ENCODE measurements at regions not wholly inside any gene's neighbourhood (a gene's known extent, or its start where the extent isn't known, plus 50 kb on each side); places are given as distances from the start of the nearest gene placed in this dataset.
"Not testable (repeated sequence)": the region's sequence is repeated elsewhere in the genome, so short reads cannot be mapped to it uniquely, and the experiment has no call there.

DNA sequence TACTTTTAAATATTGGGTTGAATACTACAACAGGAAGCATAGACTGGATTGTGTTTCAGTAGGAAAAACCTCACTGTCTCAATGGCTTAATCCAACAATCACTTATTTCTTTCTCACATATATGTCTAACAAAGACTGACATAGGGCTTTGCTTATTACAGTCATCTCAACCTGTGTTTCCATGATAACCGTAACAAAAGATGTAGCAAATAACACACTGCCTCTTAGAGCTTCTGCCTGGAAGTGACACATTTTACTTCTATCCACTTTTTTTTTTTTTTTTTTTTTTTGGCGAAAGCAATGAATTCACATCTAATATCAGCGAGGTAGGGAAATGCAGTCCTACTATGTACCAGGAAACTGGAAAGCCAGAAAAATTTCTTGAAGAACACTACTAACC is 204.9 kb upstream of the CDKN2B start:
- TF ChIP-seq Cebpa-rat (IDR thresholded peaks at IDR 0.05): no peak
- Histone ChIP-seq H3K27me3 (peaks cover 0 to 4% (median 0%) of the 10 kb centered on the region in 11 experiments; a peak in 1 of 22 replicates), H3K9ac (no peak overlapping the region), H3K4me3 (no peak overlapping the region), H3K36me3 (no peaks in the 10 kb centered on the region), H3K27ac (no peak overlapping the region), H3K9me3 (replicated peaks in 1 of 11) (no peaks in the 10 kb centered on the region), H4K20me1 (no peaks in the 10 kb centered on the region), H3K4me2 (peak overlapping the region in 3 of 11 experiments; percentile 0 to 69 (median 46); a peak in 2 of 22 replicates), H3K4me1 (peaks cover 20 to 81% (median 24%) of the 10 kb centered on the region in 10 experiments)

DNA sequence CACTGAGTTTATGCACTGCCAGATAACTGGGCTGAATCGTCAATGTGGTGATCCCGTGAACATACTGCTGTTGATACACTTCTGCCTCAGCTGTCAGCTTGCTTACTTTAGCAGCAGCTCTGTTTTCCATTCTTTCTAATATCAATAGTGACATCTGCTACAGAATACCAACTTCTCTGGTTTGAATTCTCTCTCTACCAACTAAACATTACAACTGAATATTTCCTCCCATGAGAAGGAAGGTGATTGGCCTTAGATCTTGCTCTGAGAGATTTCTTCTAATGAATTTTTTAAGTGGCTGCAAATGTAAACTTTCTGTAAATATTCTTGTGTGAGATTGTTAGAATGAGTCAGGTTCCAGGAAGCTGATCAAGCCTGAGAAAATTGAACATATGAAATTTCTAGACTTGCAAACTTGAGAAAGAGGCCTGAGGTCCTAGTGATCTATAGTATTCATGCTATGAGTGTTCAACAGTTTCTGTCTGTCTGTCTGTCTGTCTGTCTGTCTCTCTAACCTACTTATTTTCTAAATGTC is 205.5 kb upstream of the CDKN2B start:
- TF ChIP-seq Cebpa-rat (IDR thresholded peaks at IDR 0.05): no peak
- H4K20me1 ChIP-seq: no peaks in the 10 kb centered on the region
- H3K4me3 ChIP-seq: no peak overlapping the region
- no peak overlapping the region for H3K27ac ChIP-seq
- H3K4me2 ChIP-seq: peak overlapping the region in 3 of 11 experiments; percentile 0 to 69 (median 46); a peak in 4 of 22 replicates
- H3K9ac ChIP-seq: no peak overlapping the region
- peaks cover 14 to 76% (median 19%) of the 10 kb centered on the region in 10 experiments for H3K4me1 ChIP-seq
- no peaks in the 10 kb centered on the region for H3K9me3 ChIP-seq (replicated peaks in 1 of 11)
- H3K27me3 ChIP-seq: peaks cover 0 to 4% (median 0%) of the 10 kb centered on the region in 11 experiments; a peak in 1 of 22 replicates
- no peaks in the 10 kb centered on the region for H3K36me3 ChIP-seq

DNA sequence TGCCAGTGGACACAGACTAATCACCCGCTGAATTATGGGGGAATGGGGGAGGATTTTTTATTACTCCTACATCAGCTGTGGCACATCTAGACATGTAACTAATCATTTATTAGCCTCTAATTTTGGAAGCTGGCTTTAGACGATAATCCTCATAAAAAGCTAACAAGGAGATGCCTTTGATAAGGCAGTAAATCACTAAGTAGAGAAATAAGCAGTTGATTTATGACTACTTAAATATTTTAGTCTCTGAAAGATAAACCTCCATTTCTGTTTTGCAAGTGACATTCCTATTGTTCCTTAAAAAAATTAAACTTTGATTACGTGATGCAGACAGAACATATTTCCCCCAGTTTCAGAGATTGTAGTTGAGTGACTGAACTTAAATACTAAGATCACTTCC is 206.4 kb upstream of the CDKN2B start:
- Histone ChIP-seq H3K4me2 (no peak overlapping the region), H4K20me1 (no peaks in the 10 kb centered on the region), H3K36me3 (no peaks in the 10 kb centered on the region), H3K4me1 (peaks cover 13 to 66% (median 16%) of the 10 kb centered on the region in 10 experiments), H3K27ac (no peak overlapping the region), H3K9ac (no peak overlapping the region), H3K4me3 (no peak overlapping the region), H3K27me3 (peaks cover 0 to under 1% (median 0%) of the 10 kb centered on the region in 11 experiments; a peak in 1 of 22 replicates), H3K9me3 (replicated peaks in 1 of 11) (0 out of 22 replicates have a peak, but pooled peaks cover 0 to 2% (median 0%) of the 10 kb centered on the region in 11 experiments)
- TF ChIP-seq Cebpa-rat (IDR thresholded peaks at IDR 0.05): no peak

DNA sequence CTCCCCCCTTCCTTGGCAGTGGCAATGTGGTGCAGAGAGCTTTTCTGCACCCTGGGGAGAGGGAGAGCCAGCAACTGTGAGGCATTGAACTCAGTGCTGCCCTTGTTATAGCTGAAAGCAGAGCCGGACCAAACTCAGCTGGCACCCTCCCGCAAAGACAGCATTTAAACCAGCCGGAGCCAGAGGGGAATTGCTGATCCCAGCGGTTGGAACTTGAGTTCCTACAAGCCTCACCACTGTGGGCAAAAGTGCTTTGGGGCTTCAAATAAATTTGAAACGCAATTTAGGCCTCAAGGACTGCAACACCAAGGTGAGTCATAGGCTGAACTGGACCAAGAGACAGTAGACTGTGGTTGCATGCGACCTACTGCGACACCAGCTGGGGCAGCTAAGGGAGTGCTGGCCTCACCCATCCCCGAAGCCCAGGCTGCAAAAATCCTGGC is 207.6 kb upstream of the CDKN2B start:
- TF ChIP-seq Cebpa-rat (IDR thresholded peaks at IDR 0.05): no peak
- H3K4me3 ChIP-seq: no peak overlapping the region
- H3K4me2 ChIP-seq: peak overlapping the region in 3 of 11 experiments; percentile 43 to 55 (median 46); a peak in 7 of 22 replicates
- H3K36me3 ChIP-seq: no peaks in the 10 kb centered on the region
- no peak overlapping the region for H3K27ac ChIP-seq
- H3K27me3 ChIP-seq: no peaks in the 10 kb centered on the region
- H3K4me1 ChIP-seq: peaks cover 5 to 54% (median 7%) of the 10 kb centered on the region in 10 experiments
- H3K9ac ChIP-seq: no peak overlapping the region
- H4K20me1 ChIP-seq: no peaks in the 10 kb centered on the region
- H3K9me3 ChIP-seq (replicated peaks in 1 of 11): peaks cover 0 to 14% (median 3%) of the 10 kb centered on the region in 11 experiments; a peak in 4 of 22 replicates

DNA sequence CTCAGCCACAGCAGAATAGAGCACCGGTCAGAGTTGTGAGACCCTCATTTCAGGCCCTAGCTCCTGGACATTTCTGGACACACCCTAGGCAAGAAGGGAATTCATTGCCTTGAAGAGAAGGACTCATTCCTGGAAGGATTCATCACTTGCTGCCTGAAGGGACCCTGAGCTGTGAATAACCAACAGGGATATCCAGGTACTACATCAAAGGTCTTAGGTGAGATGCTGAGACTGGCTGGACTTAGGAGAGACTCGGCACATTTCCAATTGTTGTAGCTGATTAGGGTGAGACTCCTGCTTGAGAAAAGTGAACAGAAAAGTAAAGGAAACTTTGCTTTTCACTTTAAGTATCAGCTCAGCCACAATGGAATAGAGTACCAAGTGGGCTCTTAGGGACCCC is 208.1 kb upstream of the CDKN2B start:
- TF ChIP-seq Cebpa-rat (IDR thresholded peaks at IDR 0.05): no peak
- Histone ChIP-seq H3K4me2 (peak overlapping the region in 3 of 11 experiments; percentile 43 to 55 (median 46); a peak in 7 of 22 replicates), H3K4me3 (no peak overlapping the region), H3K27me3 (no peaks in the 10 kb centered on the region), H3K27ac (no peak overlapping the region), H3K4me1 (peaks cover 0 to 49% (median 2%) of the 10 kb centered on the region in 10 experiments; a peak in 16 of 20 replicates), H3K9ac (no peak overlapping the region), H3K36me3 (no peaks in the 10 kb centered on the region), H3K9me3 (replicated peaks in 1 of 11) (peaks cover 0 to 14% (median 3%) of the 10 kb centered on the region in 11 experiments; a peak in 4 of 22 replicates), H4K20me1 (no peaks in the 10 kb centered on the region)

DNA sequence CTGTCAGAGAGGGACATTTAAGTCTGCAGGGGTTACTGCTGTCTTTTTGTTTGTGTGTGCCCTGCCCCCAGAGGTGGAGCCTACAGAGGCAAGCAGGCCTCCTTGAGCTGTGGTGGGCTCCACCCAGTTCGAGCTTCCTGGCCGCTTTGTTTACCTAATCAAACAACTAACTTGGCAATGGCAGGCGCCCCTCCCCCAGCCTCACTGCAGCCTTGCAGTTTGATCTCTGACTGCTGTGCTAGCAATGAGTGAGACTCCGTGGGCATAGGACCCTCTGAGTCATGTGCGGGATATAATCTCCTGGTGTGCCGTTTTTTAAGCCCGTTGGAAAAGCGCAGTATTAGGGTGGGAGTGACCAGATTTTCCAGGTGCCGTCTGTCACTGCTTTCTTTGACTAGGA is 216.8 kb upstream of the CDKN2B start:
- not testable (repeated sequence) for H3K4me3 ChIP-seq, H3K36me3 ChIP-seq, H3K27me3 ChIP-seq, H3K9ac ChIP-seq, H3K27ac ChIP-seq, H4K20me1 ChIP-seq, H3K4me2 ChIP-seq
- Histone ChIP-seq H3K9me3 (replicated peaks in 1 of 11) (peaks cover 24 to 55% (median 34%) of the 10 kb centered on the region in 11 experiments), H3K4me1 (peaks cover 0 to 16% (median 0%) of the 10 kb centered on the region in 10 experiments; a peak in 3 of 20 replicates)

DNA sequence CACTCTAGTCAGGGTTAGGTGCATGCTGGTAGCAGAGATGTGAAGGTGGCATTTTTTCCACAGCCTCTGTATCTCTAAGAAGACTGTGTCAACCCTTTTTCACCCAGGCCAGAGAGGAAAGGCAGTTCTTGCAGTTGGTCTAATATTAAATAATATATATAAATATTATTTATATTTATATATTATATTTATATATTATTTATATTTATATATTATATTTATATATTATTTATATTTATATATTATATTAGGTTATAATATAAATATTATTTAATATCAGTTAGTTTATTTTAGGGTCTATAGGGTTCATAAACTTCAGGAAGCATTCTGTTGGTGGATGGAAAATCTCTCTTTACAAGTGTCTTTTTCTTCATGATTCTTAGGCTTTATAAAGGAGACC is 218.6 kb upstream of the DMRTA1 start:
- Histone ChIP-seq H3K36me3 (peaks cover 0 to 16% (median 0%) of the 10 kb centered on the region in 11 experiments; a peak in 6 of 22 replicates), H3K27me3 (no peaks in the 10 kb centered on the region), H3K27ac (no peak overlapping the region), H3K4me3 (no peak overlapping the region), H3K9me3 (replicated peaks in 1 of 11) (peaks cover 40 to 67% (median 54%) of the 10 kb centered on the region in 11 experiments), H3K4me1 (peaks cover 0 to 16% (median 0%) of the 10 kb centered on the region in 10 experiments; a peak in 3 of 20 replicates), H4K20me1 (no peaks in the 10 kb centered on the region), H3K9ac (no peak overlapping the region), H3K4me2 (no peak overlapping the region)
- TF ChIP-seq Cebpa-rat (IDR thresholded peaks at IDR 0.05): no peak

DNA sequence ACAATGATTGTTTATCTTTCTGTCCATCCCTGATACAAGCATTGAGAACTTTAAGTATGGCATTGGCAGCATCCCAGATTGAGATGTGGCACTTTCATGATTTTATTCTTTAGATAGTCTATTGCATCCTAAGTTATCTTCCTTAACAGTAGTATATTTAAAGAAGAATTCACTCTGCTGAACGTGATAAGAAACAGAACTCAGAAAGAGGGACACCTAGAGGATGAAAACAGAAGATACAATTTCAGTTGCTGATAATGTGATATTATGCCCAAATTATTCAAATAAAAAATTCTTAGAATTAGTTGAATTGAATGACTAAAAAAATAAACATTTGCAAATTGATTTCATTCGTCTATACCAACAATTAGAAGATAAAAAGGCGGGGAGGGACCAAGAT is 218.1 kb upstream of the DMRTA1 start:
- H3K27me3 ChIP-seq: no peaks in the 10 kb centered on the region; a peak in 1 of 22 replicates
- H3K36me3 ChIP-seq: peaks cover 0 to 16% (median 0%) of the 10 kb centered on the region in 11 experiments; a peak in 6 of 22 replicates
- H3K4me3 ChIP-seq: no peak overlapping the region
- no peaks in the 10 kb centered on the region for H4K20me1 ChIP-seq
- H3K9ac ChIP-seq: no peak overlapping the region
- peaks cover 40 to 73% (median 54%) of the 10 kb centered on the region in 11 experiments for H3K9me3 ChIP-seq (replicated peaks in 1 of 11)
- peak overlapping the region in 1 of 11 experiments; percentile 10; a peak in 1 of 22 replicates for H3K4me2 ChIP-seq
- TF ChIP-seq Cebpa-rat (IDR thresholded peaks at IDR 0.05): no peak
- H3K4me1 ChIP-seq: peaks cover 0 to 16% (median 0%) of the 10 kb centered on the region in 10 experiments; a peak in 3 of 20 replicates
- no peak overlapping the region for H3K27ac ChIP-seq

DNA sequence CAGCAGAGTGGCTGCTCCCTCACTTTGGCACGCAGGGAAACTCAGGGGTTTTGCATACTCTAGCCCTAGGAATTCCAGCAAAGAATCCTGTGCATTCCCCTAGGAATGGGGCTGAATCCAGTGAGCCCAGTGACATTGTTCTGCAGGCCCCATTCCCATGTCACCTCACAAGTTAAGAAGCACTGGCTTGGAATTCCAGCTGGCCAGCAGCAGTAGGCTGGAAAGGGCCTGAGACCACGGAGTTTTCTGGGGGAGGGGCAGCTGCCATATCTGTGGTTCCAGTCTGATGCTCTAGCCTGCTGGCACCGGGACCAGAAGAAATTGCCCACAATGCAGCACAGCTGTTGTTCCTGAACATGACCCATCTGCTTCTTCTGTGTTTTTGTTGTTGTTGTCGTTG is 217.6 kb upstream of the DMRTA1 start:
- peaks cover 40 to 78% (median 56%) of the 10 kb centered on the region in 11 experiments for H3K9me3 ChIP-seq (replicated peaks in 1 of 11)
- H3K9ac ChIP-seq: no peak overlapping the region
- TF ChIP-seq Cebpa-rat (IDR thresholded peaks at IDR 0.05): no peak
- peaks cover 0 to 16% (median 0%) of the 10 kb centered on the region in 11 experiments; a peak in 6 of 22 replicates for H3K36me3 ChIP-seq
- H3K27ac ChIP-seq: no peak overlapping the region
- H3K4me2 ChIP-seq: 0 out of 22 replicates have a peak overlapping the region, but pooled peaks of 1 of the 11 experiments have one; percentile 10
- H4K20me1 ChIP-seq: no peaks in the 10 kb centered on the region
- H3K4me3 ChIP-seq: no peak overlapping the region
- H3K4me1 ChIP-seq: peaks cover 0 to 16% (median 0%) of the 10 kb centered on the region in 10 experiments; a peak in 3 of 20 replicates
- no peaks in the 10 kb centered on the region; a peak in 1 of 22 replicates for H3K27me3 ChIP-seq

DNA sequence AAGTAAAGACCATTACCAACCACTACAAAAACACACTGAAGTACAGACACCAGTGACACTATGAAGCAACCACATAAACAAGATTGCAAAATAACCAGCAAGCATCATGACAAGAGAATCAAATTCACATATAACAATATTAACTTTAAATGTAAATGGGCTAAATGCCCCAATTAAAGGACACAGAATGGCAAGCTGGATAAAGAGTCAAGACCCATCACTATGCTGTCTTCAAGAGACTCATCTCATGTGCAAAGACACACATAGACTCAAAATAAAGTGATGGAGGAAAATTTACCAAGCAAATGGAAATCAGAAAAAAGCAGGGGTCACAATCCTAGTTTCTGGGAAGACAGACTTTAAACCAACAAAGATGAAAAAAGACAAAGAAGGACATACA is 215.3 kb upstream of the DMRTA1 start:
- not testable (repeated sequence) for H4K20me1 ChIP-seq, H3K27me3 ChIP-seq, H3K4me3 ChIP-seq, H3K4me2 ChIP-seq, H3K9ac ChIP-seq, H3K27ac ChIP-seq
- H3K9me3 ChIP-seq (replicated peaks in 1 of 11): peaks cover 34 to 77% (median 49%) of the 10 kb centered on the region in 11 experiments
- peaks cover 0 to 16% (median 0%) of the 10 kb centered on the region in 11 experiments; a peak in 6 of 22 replicates for H3K36me3 ChIP-seq
- H3K4me1 ChIP-seq: peaks cover 0 to 21% (median 0%) of the 10 kb centered on the region in 10 experiments; a peak in 5 of 20 replicates
